IMR-90 (cell line): ENCODE measurements at regions not wholly inside any gene's neighbourhood (a gene's known extent, or its start where the extent isn't known, plus 50 kb on each side); places are given as distances from the start of the nearest gene placed in this dataset.

Experiments
- ATAC-seq: fragments of 200-7000 bp; cut with Tn5 transposase; 2 replicates; pipeline ENCODE4 v1.9.1; 2020; ENCODE audit warnings: low read depth, mild to moderate bottlenecking, moderate library complexity
- BruUV-seq: library from RNA; stranded (reverse); fragments of 400-500 nt; replicated peaks from 2 replicates; lab custom pipeline; 2021; lab: Mats Ljungman, UMichigan
- CTCF ChIA-PET: fragments of 300-600 bp; formaldehyde crosslinking; extraction: SDS; loops from one replicate; lab custom pipeline; 2021; ENCODE audit warnings: antibody characterized with exemption; lab: Yijun Ruan, JAX
- POLR2A ChIA-PET: fragments of 300-600 bp; sonication (Branson Sonifier 250); formaldehyde crosslinking; loops from one replicate; lab custom pipeline; 2022; ENCODE audit warnings: antibody characterized with exemption; ENCODE audit not compliant: unreplicated experiment; lab: Charles Lee
- DNase-seq: peaks from one replicate; pipeline ENCODE4 v3.0.0; 2013
- H2AFZ ChIP-seq: replicated peaks from 2 replicates; pipeline ENCODE3; 2013; ENCODE audit warnings: low read length, mild to moderate bottlenecking; ENCODE audit not compliant: poor library complexity
- H2AK5ac ChIP-seq: 2 replicates; pipeline ENCODE4 v1.6.1; 2013; ENCODE audit warnings: low read depth, low read length, inconsistent platforms
- H2AK9ac ChIP-seq: replicated peaks from 2 replicates; pipeline ENCODE3; 2013; ENCODE audit warnings: mild to moderate bottlenecking, low read depth, low read length, moderate library complexity; ENCODE audit not compliant: poor library complexity
- H2BK120ac ChIP-seq: 2 replicates; pipeline ENCODE4 v1.6.1; 2013; ENCODE audit warnings: low read depth, low read length, inconsistent platforms
- H2BK15ac ChIP-seq: 3 replicates; pipeline ENCODE4 v1.6.1; 2013; ENCODE audit warnings: low read depth, low read length, inconsistent platforms
- H2BK20ac ChIP-seq: 2 replicates; pipeline ENCODE4 v1.6.1; 2013; ENCODE audit warnings: low read depth, mild to moderate bottlenecking, inconsistent platforms, low read length, moderate library complexity
- H2BK5ac ChIP-seq: 2 replicates; pipeline ENCODE4 v1.6.1; 2013; ENCODE audit warnings: mild to moderate bottlenecking, low read depth, low read length, inconsistent platforms; ENCODE audit not compliant: poor library complexity, severe bottlenecking
- H3K14ac ChIP-seq: replicated peaks from 2 replicates; pipeline ENCODE4 v1.6.1; 2013; ENCODE audit warnings: low read depth, low read length, inconsistent platforms
- H3K18ac ChIP-seq: 2 replicates; pipeline ENCODE4 v1.6.1; 2013; ENCODE audit warnings: low read depth, low read length, control low read depth
- H3K23ac ChIP-seq: 2 replicates; pipeline ENCODE4 v1.6.1; 2013; ENCODE audit warnings: low read depth, low read length, inconsistent platforms
- H3K27ac ChIP-seq: 2 replicates; pipeline ENCODE4 v1.5.1; 2013; ENCODE audit warnings: mild to moderate bottlenecking, control low read depth, low read length; ENCODE audit not compliant: insufficient read depth
- H3K27me3 ChIP-seq: 2 replicates; pipeline ENCODE4 v1.6.1; 2013; ENCODE audit warnings: low read length; ENCODE audit not compliant: control insufficient read depth, insufficient read depth
- H3K36me3 ChIP-seq: 2 replicates; pipeline ENCODE4 v1.6.1; 2013; ENCODE audit warnings: low read length, mixed read lengths; ENCODE audit not compliant: control insufficient read depth, insufficient read depth
- H3K4ac ChIP-seq: 2 replicates; pipeline ENCODE4 v1.6.1; 2013; ENCODE audit warnings: low read depth, low read length, inconsistent platforms
- H3K4me1 ChIP-seq: 2 replicates; pipeline ENCODE4 v1.6.1; 2013; ENCODE audit warnings: low read length, mixed read lengths; ENCODE audit not compliant: control insufficient read depth, insufficient read depth
- H3K4me2 ChIP-seq: 2 replicates; pipeline ENCODE4 v1.6.1; 2013; ENCODE audit warnings: low read depth, mild to moderate bottlenecking, control low read depth, low read length, moderate library complexity
- H3K4me3 ChIP-seq: 2 replicates; pipeline ENCODE4 v1.5.1; 2013; ENCODE audit warnings: low read depth, mild to moderate bottlenecking, control low read depth, low read length, moderate library complexity; ENCODE audit not compliant: insufficient read depth
- H3K56ac ChIP-seq: 2 replicates; pipeline ENCODE4 v1.6.1; 2013; ENCODE audit warnings: low read length, inconsistent platforms; ENCODE audit not compliant: insufficient read depth; ENCODE audit errors: extremely low read depth
- H3K79me1 ChIP-seq, 2 experiments: 2 replicates each; pipeline ENCODE4 v1.6.1; 2013; ENCODE audit warnings: low read length in 2 of 2, inconsistent platforms in 1 of 2, low read depth in 1 of 2
- H3K9ac ChIP-seq: 2 replicates; pipeline ENCODE4 v1.6.1; 2013; ENCODE audit warnings: low read depth, low read length, control low read depth
- H3K9me1 ChIP-seq: 2 replicates; pipeline ENCODE4 v1.6.1; 2013; ENCODE audit warnings: low read length, inconsistent platforms; ENCODE audit not compliant: insufficient read depth
- H3K9me3 ChIP-seq: 2 replicates; pipeline ENCODE4 v1.6.1; 2013; ENCODE audit warnings: low read length; ENCODE audit not compliant: control insufficient read depth, insufficient read depth
- H4K20me1 ChIP-seq: 2 replicates; pipeline ENCODE4 v1.6.1; 2013; ENCODE audit warnings: low read length, inconsistent platforms; ENCODE audit not compliant: insufficient read depth
- H4K5ac ChIP-seq: 2 replicates; pipeline ENCODE4 v1.6.1; 2013; ENCODE audit warnings: mild to moderate bottlenecking, low read depth, low read length, control low read depth
- H4K8ac ChIP-seq, 2 experiments: 2 replicates each; pipeline ENCODE4 v1.6.1; 2013; ENCODE audit warnings: low read depth in 2 of 2, low read length in 2 of 2, control low read depth in 1 of 2, inconsistent platforms in 1 of 2
- H4K91ac ChIP-seq: 2 replicates; pipeline ENCODE4 v1.6.1; 2013; ENCODE audit warnings: low read depth, low read length, inconsistent platforms; ENCODE audit not compliant: insufficient read depth
- MAFK ChIP-seq: IDR thresholded peaks from 2 replicates; pipeline ENCODE4 v1.6.1; 2012; ENCODE audit warnings: low read depth, low read length, improper control_type of control experiment
- NFE2L2 ChIP-seq: fragments of 150-350 bp; IDR thresholded peaks from 2 replicates; pipeline ENCODE4 v1.6.1; 2016; ENCODE audit warnings: low read depth, mild to moderate bottlenecking, low read length
- RAD21 ChIP-seq: IDR thresholded peaks from 2 replicates; pipeline ENCODE4 v1.6.1; 2012; ENCODE audit warnings: low read length, improper control_type of control experiment
- WGBS, 2 experiments: methylation state at CpG; one replicate each; pipeline versions ENCODE4 v1.1.5 to v1.1.7; 2013; ENCODE audit warnings: missing lambda C conversion rate in 2 of 2; ENCODE audit not compliant: insufficient read length in 1 of 2; ENCODE audit errors: extremely low coverage in 2 of 2; 5-methylcytosine and 5-hydroxymethylcytosine counted together
- dilution Hi-C: fragments of 300-500 bp; cut with HindIII; formaldehyde crosslinking; loops from one replicate; pipeline ENCODE4 v1.14.3; 2018; ENCODE audit warnings: low sequenced_read_pairs; ENCODE audit not compliant: unreplicated experiment
- in situ Hi-C: fragments of 300-500 bp; cut with MboI; formaldehyde crosslinking; loops from 3 replicates; pipeline ENCODE4 v1.14.3; 2019; ENCODE audit warnings: low sequenced_read_pairs, inconsistent platforms, mixed read lengths
- intact Hi-C: fragments of 100-400 bp; cut with micrococcal nuclease; formaldehyde crosslinking; loops from 2 replicates; pipeline ENCODE4 v1.10.0; 2022

DNA sequence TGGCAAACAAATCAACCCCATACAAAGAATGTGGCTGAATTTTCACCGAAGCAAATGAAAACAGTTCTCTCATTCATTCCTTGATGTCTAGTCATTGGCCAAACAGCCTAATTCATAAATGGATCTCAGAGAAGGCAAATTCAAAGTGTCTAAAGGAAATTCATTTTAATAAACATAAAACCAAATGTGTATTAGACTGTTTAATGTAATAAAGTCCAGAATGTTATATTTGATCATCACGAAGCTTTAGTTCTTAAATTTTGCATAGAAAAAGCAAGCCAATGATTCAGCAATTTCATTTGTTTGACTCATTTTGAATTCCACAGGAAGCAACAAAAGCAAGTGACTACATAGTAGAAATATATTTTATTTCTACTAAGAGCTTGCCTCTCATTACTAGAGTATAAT, 379.2 kb upstream of the ADAMTS5 start:
- peak; percentile 90 for ATAC-seq
- POLR2A ChIA-PET, result interaction anchor here (0.5 kb wide), 1 partner anchor 262 kb away, joined by 3 read pairs; no protein-coding TSS in a partner anchor
- dilution Hi-C loops, result no loop called here

More for the DNA sequence above, 379.2 kb upstream of the ADAMTS5 start:
- BruUV-seq, result no TSS peak
- Histone ChIP-seq H4K8ac (peak overlapping the region; percentile 36 to 94; a peak in 2 of 4 replicates), H2BK5ac (peak overlapping the region; percentile 100), H4K5ac (no peak overlapping the region), H3K9me1 (peaks cover 3% of the 10 kb centered on the region; the same call in 1 of the 2 replicates), H3K14ac (no peak overlapping the region), H2AK5ac (no peak overlapping the region), H4K91ac (no peak overlapping the region), H3K18ac (0 out of 2 replicates have a peak overlapping the region, but pooled peaks have one; percentile 1), H3K23ac (no peak overlapping the region), H3K79me1 (no peaks in the 10 kb centered on the region), H2BK120ac (peak overlapping the region; percentile 64), H3K4me3 (no peak overlapping the region), H3K4me2 (peak overlapping the region; percentile 7; the same call in 1 of the 2 replicates), H2AFZ (no peak overlapping the region), H3K27me3 (no peaks in the 10 kb centered on the region), H2BK15ac (no peak overlapping the region), H3K36me3 (no peaks in the 10 kb centered on the region), H2BK20ac (peak overlapping the region; percentile 58; the same call in 1 of the 2 replicates), H4K20me1 (no peaks in the 10 kb centered on the region), H3K56ac (no peak overlapping the region), H3K9ac (no peak overlapping the region), H2AK9ac (no peak overlapping the region), H3K9me3 (no peaks in the 10 kb centered on the region), H3K27ac (peak overlapping the region; percentile 16; the same call in 1 of the 2 replicates), H3K4ac (no peak overlapping the region; the same call in 1 of the 2 replicates), H3K4me1 (peaks cover 3% of the 10 kb centered on the region; the same call in 1 of the 2 replicates)
- in situ Hi-C loops, result no loop called here
- CTCF ChIA-PET, result interaction anchor here (0.7 kb wide), 1 partner anchor 17 kb away, joined by 3 read pairs; no protein-coding TSS in a partner anchor
- TF ChIP-seq MAFK (peak; percentile 76), RAD21 (no peak), NFE2L2 (peak; percentile 91)
- WGBS, 2 experiments, result no CpG with 5 or more reads among the region's 2 CpGs
- intact Hi-C loops, result no loop called here
- DNase-seq, result peak; percentile 68
